GM12878 (cell line): ENCODE measurements at regions not wholly inside any gene's neighbourhood (a gene's known extent, or its start where the extent isn't known, plus 50 kb on each side); places are given as distances from the start of the nearest gene placed in this dataset.

Source experiments
- ATAC-seq: fragments of 200-7000 bp; cut with Tn5 transposase; 3 replicates; pipeline ENCODE4 v1.9.1; 2020; ENCODE audit warnings: mild to moderate bottlenecking, moderate library complexity
- BruUV-seq: library from RNA; stranded (reverse); fragments of 400-500 nt; replicated peaks from 2 replicates; lab custom pipeline; 2021; lab: Mats Ljungman, UMichigan
- CTCF ChIA-PET: fragments of 300-600 bp; sonication (Branson Sonifier 250); formaldehyde crosslinking; extraction: SDS; loops from one replicate; lab custom pipeline; 2021; ENCODE audit warnings: inconsistent platforms; lab: Yijun Ruan, JAX
- POLR2A ChIA-PET: fragments of 350-600 bp; formaldehyde crosslinking; extraction: SDS; loops from one replicate; lab custom pipeline; 2021; ENCODE audit warnings: inconsistent platforms; lab: Charles Lee
- RAD21 ChIA-PET: fragments of 300-600 bp; sonication (Branson Sonifier 250); formaldehyde crosslinking; loops from one replicate; lab custom pipeline; 2023; ENCODE audit warnings: antibody characterized with exemption; ENCODE audit not compliant: unreplicated experiment; lab: Charles Lee
- SMC1A ChIA-PET: fragments of 300-600 bp; sonication (Branson Sonifier 250); formaldehyde crosslinking; loops from one replicate; lab custom pipeline; 2023; ENCODE audit not compliant: unreplicated experiment, uncharacterized antibody; lab: Charles Lee
- DNase-seq: peaks from one replicate; pipeline ENCODE4 v3.0.0-alpha.2; 2011; ENCODE audit warnings: low read depth, low spot score
- FAIRE-seq: peaks from 3 replicates; lab custom pipeline; 2011; peaks lifted over from hg19 to GRCh38; lab: Jason Lieb, UNC
- H2AFZ ChIP-seq: 2 replicates; pipeline ENCODE4 v1.6.0; 2011; ENCODE audit warnings: low read depth, low read length, control low read depth; ENCODE audit not compliant: control insufficient read depth
- H3K27ac ChIP-seq: 2 replicates; pipeline ENCODE4 v1.5.1; 2011; ENCODE audit warnings: control low read depth; ENCODE audit not compliant: control insufficient read depth, insufficient read depth
- H3K27me3 ChIP-seq, 2 experiments: replicated peaks in 1 of 2; 2 replicates each; pipeline versions ENCODE4 v1.6.0 to v1.6.1; 2011; ENCODE audit warnings: low read length in 1 of 2; ENCODE audit not compliant: control insufficient read depth in 2 of 2, insufficient read depth in 2 of 2
- H3K36me3 ChIP-seq, 2 experiments: 2 replicates each; pipeline ENCODE4 v1.5.1; 2011; ENCODE audit warnings: low read length in 1 of 2; ENCODE audit not compliant: control insufficient read depth in 2 of 2, insufficient read depth in 2 of 2
- H3K4me1 ChIP-seq: 2 replicates; pipeline ENCODE4 v1.6.1; 2011; ENCODE audit warnings: mild to moderate bottlenecking, low read length, moderate library complexity, mixed read lengths; ENCODE audit not compliant: control insufficient read depth, insufficient read depth
- H3K4me2 ChIP-seq: 2 replicates; pipeline ENCODE4 v1.6.0; 2011; ENCODE audit warnings: control low read depth; ENCODE audit not compliant: control insufficient read depth, insufficient read depth
- H3K4me3 ChIP-seq: fragments of 200-600 bp; sonication (generic); 2 replicates; pipeline ENCODE4 v1.5.1; 2016
- H3K79me2 ChIP-seq: 2 replicates; pipeline ENCODE4 v1.6.0; 2011; ENCODE audit warnings: low read length; ENCODE audit not compliant: control insufficient read depth, insufficient read depth
- H3K9ac ChIP-seq: 2 replicates; pipeline ENCODE4 v1.8.0; 2011; ENCODE audit warnings: low read length, control low read depth, mixed read lengths; ENCODE audit not compliant: control insufficient read depth, insufficient read depth
- H3K9me3 ChIP-seq: replicated peaks from 3 replicates; pipeline ENCODE4 v1.5.1; 2011; ENCODE audit warnings: mild to moderate bottlenecking, low read length; ENCODE audit not compliant: control insufficient read depth, insufficient read depth
- H4K20me1 ChIP-seq: 2 replicates; pipeline ENCODE4 v1.6.0; 2011; ENCODE audit not compliant: control insufficient read depth, insufficient read depth
- BMI1 ChIP-seq: fragments of 450-650 bp; IDR thresholded peaks from 2 replicates; pipeline ENCODE4 v1.6.1; 2016; ENCODE audit warnings: mild to moderate bottlenecking, moderate library complexity, borderline replicate concordance
- GATAD2B ChIP-seq: fragments of 450-650 bp; conservative IDR thresholded peaks from 2 replicates; pipeline ENCODE4 v1.6.1; 2017; ENCODE audit warnings: low read depth, mild to moderate bottlenecking, moderate library complexity
- POLR2AphosphoS2 ChIP-seq: IDR thresholded peaks from 2 replicates; pipeline ENCODE4 v1.6.1; 2011; ENCODE audit warnings: low read depth, mild to moderate bottlenecking, low read length, improper control_type of control experiment, moderate library complexity
- RAD21 ChIP-seq: IDR thresholded peaks from 2 replicates; pipeline ENCODE4 v1.6.1; 2011; ENCODE audit warnings: mild to moderate bottlenecking, low read depth, low read length, moderate library complexity; ENCODE audit not compliant: insufficient read depth
- STAT3 ChIP-seq: IDR thresholded peaks from 2 replicates; pipeline ENCODE4 v1.6.1; 2011; ENCODE audit warnings: low read depth, low read length, improper control_type of control experiment
- TBL1XR1 ChIP-seq: IDR thresholded peaks from 2 replicates; pipeline ENCODE4 v1.6.1; 2012; ENCODE audit warnings: low read depth, low read length, improper control_type of control experiment
- TCF3 ChIP-seq: IDR thresholded peaks from 2 replicates; pipeline ENCODE4 v1.6.1; 2012; ENCODE audit warnings: low read depth, mild to moderate bottlenecking, low read length, borderline replicate concordance; ENCODE audit not compliant: insufficient read depth
- ZBED1 ChIP-seq: IDR thresholded peaks from 2 replicates; pipeline ENCODE4 v1.6.1; 2016; ENCODE audit warnings: borderline replicate concordance
- WGBS: methylation state at CpG from one replicate; pipeline ENCODE4 v1.1.6; 2016; ENCODE audit warnings: low lambda C conversion rate; ENCODE audit not compliant: insufficient replicate concordance, insufficient coverage; ENCODE audit errors: missing lambda C conversion rate; 5-methylcytosine and 5-hydroxymethylcytosine counted together
- in situ Hi-C: fragments of 300-500 bp; cut with MboI; formaldehyde crosslinking; loops from 9 replicates; pipeline ENCODE4 v1.14.3; 2018; ENCODE audit warnings: mixed read lengths
- intact Hi-C: fragments of 100-400 bp; cut with micrococcal nuclease; formaldehyde crosslinking; loops from one replicate; pipeline ENCODE4 v1.14.2; 2022; ENCODE audit not compliant: unreplicated experiment
- TF ChIP-seq, protein P1 (sequence below): fragments of 450-650 bp; IDR thresholded peaks from 2 replicates; pipeline ENCODE4 v1.6.1; 2017; ENCODE audit warnings: antibody characterized with exemption, mild to moderate bottlenecking, moderate library complexity
- TF ChIP-seq, protein P2 (sequence below): IDR thresholded peaks from 2 replicates; pipeline ENCODE4 v1.6.1; 2011; ENCODE audit warnings: mild to moderate bottlenecking, low read depth, low read length, moderate library complexity; ENCODE audit not compliant: insufficient replicate concordance

DNA sequence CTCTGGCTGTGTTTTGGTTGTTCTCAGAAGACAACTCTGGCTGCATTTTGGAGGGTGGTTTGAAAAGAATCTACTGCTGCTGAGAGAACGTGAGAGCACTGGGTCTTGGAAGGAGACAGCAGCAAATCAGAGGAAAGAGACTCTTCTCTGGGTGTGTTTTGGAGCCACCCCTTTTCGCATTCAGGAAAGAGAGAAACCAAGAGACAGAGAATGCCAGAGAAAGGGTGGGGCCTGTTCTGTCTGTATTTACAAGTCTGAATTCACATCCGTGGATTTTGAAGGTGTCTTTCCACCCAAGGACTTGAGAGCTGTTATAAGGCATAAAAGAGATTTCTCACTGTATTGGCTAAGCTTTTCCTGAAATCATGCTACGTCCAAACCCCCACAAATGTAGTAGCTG lies 187.2 kb downstream of the C1orf94 start:
- H3K36me3 ChIP-seq, result no peaks in the 10 kb centered on the region

DNA sequence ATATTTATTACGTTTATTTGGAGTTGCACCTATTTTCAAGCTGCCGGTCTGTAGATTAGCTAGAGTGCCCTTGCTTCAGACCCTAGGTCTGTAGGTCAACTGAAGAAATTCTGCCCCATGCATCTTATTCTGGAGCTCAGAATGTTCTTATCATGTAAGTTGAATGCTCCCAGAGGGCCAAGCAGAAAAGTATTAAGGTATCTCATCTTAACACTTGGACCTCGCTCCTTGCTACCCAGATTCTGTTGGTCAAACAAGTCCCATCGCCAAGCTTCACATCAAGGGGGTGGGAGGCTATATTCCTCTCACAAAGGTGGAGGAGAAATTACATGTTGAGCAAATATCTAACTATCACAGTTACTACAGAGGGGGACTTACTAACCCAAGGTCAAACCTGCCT lies 187.7 kb downstream of the C1orf94 start:
- H3K9me3 ChIP-seq, result peaks cover 2% of the 10 kb centered on the region; the same call in 2 of the 3 replicates
- no TSS peak for BruUV-seq
- ChIA-PET CTCF (interaction anchor here (1.0 to 2.1 kb wide), 4 partner anchors 9 to 228 kb away, joined by 3 to 7 read pairs (median 5); no protein-coding TSS in a partner anchor), RAD21 (interaction anchor here (0.6 to 1.3 kb wide), 2 partner anchors 19 to 173 kb away, joined by 3 read pairs; no protein-coding TSS in a partner anchor), SMC1A (interaction anchor here (0.7 to 2.6 kb wide), 6 partner anchors 8 to 168 kb away, joined by 3 to 8 read pairs (median 4); no protein-coding TSS in a partner anchor), POLR2A (interaction anchor here (1.1 to 2.0 kb wide), 2 partner anchors 22 to 34 kb away, joined by 3 to 7 read pairs; no protein-coding TSS in a partner anchor)
- H4K20me1 ChIP-seq, result no peaks in the 10 kb centered on the region
- no peaks in the 10 kb centered on the region for H3K27me3 ChIP-seq
- no peak overlapping the region for H3K4me2 ChIP-seq
- H3K9ac ChIP-seq, result no peak overlapping the region
- H3K79me2 ChIP-seq, result no peaks in the 10 kb centered on the region
- intact Hi-C loops, result loop anchor here (10.0 kb wide), 1 partner anchor 230 kb away; no protein-coding TSS in a partner anchor
- DNase-seq (no peak), ATAC-seq (no peak), FAIRE-seq (no peak)
- in situ Hi-C loops, result loop anchor here (10.0 kb wide), 1 partner anchor 170 kb away; no protein-coding TSS in a partner anchor
- no peak overlapping the region for H3K27ac ChIP-seq
- 82% methylated on average over 4 of the region's 4 CpGs for WGBS
- H3K4me3 ChIP-seq, result no peak overlapping the region
- H3K36me3 ChIP-seq, result no peaks in the 10 kb centered on the region
- no peak overlapping the region for H2AFZ ChIP-seq
- peaks cover 30% of the 10 kb centered on the region for H3K4me1 ChIP-seq
- TF ChIP-seq RAD21 (no peak), POLR2AphosphoS2 (no peak), STAT3 (no peak), TCF3 (no peak), GATAD2B (no peak), ZBED1 (no peak), BMI1 (no peak)
- TF ChIP-seq, protein P1, sequence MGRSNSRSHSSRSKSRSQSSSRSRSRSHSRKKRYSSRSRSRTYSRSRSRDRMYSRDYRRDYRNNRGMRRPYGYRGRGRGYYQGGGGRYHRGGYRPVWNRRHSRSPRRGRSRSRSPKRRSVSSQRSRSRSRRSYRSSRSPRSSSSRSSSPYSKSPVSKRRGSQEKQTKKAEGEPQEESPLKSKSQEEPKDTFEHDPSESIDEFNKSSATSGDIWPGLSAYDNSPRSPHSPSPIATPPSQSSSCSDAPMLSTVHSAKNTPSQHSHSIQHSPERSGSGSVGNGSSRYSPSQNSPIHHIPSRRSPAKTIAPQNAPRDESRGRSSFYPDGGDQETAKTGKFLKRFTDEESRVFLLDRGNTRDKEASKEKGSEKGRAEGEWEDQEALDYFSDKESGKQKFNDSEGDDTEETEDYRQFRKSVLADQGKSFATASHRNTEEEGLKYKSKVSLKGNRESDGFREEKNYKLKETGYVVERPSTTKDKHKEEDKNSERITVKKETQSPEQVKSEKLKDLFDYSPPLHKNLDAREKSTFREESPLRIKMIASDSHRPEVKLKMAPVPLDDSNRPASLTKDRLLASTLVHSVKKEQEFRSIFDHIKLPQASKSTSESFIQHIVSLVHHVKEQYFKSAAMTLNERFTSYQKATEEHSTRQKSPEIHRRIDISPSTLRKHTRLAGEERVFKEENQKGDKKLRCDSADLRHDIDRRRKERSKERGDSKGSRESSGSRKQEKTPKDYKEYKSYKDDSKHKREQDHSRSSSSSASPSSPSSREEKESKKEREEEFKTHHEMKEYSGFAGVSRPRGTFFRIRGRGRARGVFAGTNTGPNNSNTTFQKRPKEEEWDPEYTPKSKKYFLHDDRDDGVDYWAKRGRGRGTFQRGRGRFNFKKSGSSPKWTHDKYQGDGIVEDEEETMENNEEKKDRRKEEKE, result no peak
- TF ChIP-seq, protein P2, sequence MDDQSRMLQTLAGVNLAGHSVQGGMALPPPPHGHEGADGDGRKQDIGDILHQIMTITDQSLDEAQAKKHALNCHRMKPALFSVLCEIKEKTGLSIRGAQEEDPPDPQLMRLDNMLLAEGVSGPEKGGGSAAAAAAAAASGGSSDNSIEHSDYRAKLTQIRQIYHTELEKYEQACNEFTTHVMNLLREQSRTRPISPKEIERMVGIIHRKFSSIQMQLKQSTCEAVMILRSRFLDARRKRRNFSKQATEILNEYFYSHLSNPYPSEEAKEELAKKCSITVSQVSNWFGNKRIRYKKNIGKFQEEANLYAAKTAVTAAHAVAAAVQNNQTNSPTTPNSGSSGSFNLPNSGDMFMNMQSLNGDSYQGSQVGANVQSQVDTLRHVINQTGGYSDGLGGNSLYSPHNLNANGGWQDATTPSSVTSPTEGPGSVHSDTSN, result no peak

More for the DNA sequence above, 187.2 kb downstream of the C1orf94 start:
- no TSS peak for BruUV-seq
- Histone ChIP-seq H3K4me3 (no peak overlapping the region), H3K4me2 (no peak overlapping the region), H3K9ac (no peak overlapping the region), H3K27ac (no peak overlapping the region), H3K9me3 (peaks cover 2% of the 10 kb centered on the region; the same call in 2 of the 3 replicates), H3K79me2 (no peaks in the 10 kb centered on the region), H3K27me3 (no peaks in the 10 kb centered on the region), H2AFZ (no peak overlapping the region)
- 75% methylated on average over 4 of the region's 4 CpGs for WGBS
- in situ Hi-C loops, result loop anchor here (10.0 kb wide), 1 partner anchor 171 kb away; no protein-coding TSS in a partner anchor
- CTCF ChIA-PET, result interaction anchor here (1.3 to 1.8 kb wide), 2 partner anchors 21 to 167 kb away, joined by 3 to 7 read pairs; no protein-coding TSS in a partner anchor
- RAD21 ChIA-PET, result interaction anchor here (1.4 kb wide), 1 partner anchor 167 kb away, joined by 4 read pairs; no protein-coding TSS in a partner anchor
- SMC1A ChIA-PET, result interaction anchor here (0.7 to 2.6 kb wide), 7 partner anchors 9 to 168 kb away, joined by 3 to 8 read pairs (median 3); no protein-coding TSS in a partner anchor
- POLR2A ChIA-PET, result interaction anchor here (0.6 to 2.0 kb wide), 3 partner anchors 21 to 34 kb away, joined by 3 to 7 read pairs (median 3); no protein-coding TSS in a partner anchor
- ATAC-seq, result no peak
- no peak for DNase-seq
- no peak for FAIRE-seq
- TF ChIP-seq TBL1XR1, result no peak
- TF ChIP-seq, all 136 proteins: peak for 0
- H3K4me1 ChIP-seq, result peaks cover 30% of the 10 kb centered on the region
- intact Hi-C loops, result loop anchor here (10.0 kb wide), 1 partner anchor 231 kb away; no protein-coding TSS in a partner anchor
- H4K20me1 ChIP-seq, result no peaks in the 10 kb centered on the region
